NCI-H446 (cell line): ENCODE measurements at regions not wholly inside any gene's neighbourhood (a gene's known extent, or its start where the extent isn't known, plus 50 kb on each side); places are given as distances from the start of the nearest gene placed in this dataset.
"Not testable (repeated sequence)": the region's sequence is repeated elsewhere in the genome, so short reads cannot be mapped to it uniquely, and the experiment has no call there.

ENCODE experiments used
- DNase-seq, 2 experiments: peaks; one replicate each; lab custom pipeline; 2025; lab: John Stamatoyannopoulos, UW

GRCh38 chr15:70398694-70399093 is 301.0 kb upstream of the TLE3 start:
- DNase-seq: no peak

DNA sequence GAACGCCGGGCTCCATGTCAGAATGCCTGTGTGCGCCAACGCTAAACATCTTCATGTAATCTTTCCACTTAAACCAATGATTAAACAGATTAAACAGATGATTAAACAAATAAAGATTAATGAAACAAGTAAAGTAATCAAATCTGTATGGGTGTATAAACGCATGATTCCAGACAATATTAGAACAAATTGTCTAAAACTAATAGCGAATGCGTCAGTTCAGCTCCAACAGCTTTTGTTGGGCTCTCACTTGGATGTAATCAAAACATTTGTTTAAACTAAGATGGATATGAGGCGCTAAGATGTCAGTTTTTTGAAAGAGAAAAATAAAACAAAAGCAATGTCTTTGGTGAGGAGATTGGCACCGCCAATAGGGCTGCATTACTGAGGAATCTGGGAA is 299.1 kb upstream of the TLE3 start:
- DNase-seq: no peak

DNA sequence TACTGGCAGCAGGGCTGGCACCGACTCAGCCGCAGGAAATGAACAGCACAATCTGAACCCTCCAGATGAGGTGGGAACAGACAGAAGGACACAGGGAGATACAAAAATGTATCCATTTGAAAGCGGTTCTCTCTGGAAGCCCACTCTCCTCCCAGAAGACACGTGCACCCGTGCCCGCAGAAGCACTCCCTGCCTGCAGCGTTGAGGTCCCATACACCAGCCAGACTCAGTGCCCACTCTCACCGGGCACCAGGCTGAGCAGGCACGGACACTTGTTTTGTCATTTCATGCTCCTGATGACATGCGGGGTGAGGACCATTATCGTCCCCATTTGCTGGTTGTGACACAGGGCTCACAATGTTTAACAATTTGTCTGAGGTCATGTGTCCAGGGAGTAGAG is 297.4 kb upstream of the TLE3 start:
- DNase-seq: no peak

GRCh38 chr15:70390723-70391122 is 293.0 kb upstream of the TLE3 start:
- DNase-seq: no peak

DNA sequence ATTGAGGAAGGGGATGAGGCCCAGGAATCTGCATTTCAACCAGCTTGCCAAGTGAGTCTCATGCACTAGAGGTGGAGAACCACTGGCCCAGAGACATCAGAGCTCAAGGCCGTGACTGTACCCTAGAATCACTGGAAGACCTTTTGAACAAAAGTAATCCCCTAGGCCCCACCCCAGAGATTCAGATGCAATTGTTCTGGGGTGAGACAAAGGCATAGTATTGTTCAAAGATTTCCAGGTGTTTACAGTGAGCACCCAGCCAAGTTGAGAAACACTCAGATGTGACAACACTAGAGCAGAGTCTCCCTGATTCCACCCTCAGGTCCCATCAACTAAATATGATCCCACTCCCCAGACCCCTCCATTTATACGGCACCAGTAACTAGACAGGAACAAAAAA is 290.3 kb upstream of the TLE3 start:
- no peak for DNase-seq

- DNase-seq: no peak
Measured at GRCh38 chr15:70387081-70387480, 289.4 kb upstream of the TLE3 start.

- DNase-seq: no peak
Measured at GRCh38 chr15:70385711-70386110, 288.0 kb upstream of the TLE3 start.

DNA sequence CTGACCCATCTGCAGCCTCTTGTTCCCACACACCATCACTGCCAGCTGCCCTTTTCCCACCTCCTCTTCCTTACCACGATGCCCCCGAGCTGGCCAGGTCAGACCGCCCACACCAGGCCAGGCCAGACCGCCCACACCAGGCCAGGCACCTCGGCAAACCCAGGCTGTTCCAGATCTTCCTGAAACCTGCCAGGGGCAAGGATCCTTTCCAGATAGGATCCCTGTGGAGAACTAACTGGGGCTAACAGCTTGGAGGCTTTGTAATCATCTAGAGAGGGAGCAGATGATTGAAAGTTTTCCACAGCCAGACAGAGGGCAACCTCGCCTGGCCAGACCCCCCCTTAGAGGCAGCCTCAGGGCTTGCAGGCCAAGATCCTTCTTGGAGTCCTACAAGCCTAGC is 287.3 kb upstream of the TLE3 start:
- no peak for DNase-seq

DNA sequence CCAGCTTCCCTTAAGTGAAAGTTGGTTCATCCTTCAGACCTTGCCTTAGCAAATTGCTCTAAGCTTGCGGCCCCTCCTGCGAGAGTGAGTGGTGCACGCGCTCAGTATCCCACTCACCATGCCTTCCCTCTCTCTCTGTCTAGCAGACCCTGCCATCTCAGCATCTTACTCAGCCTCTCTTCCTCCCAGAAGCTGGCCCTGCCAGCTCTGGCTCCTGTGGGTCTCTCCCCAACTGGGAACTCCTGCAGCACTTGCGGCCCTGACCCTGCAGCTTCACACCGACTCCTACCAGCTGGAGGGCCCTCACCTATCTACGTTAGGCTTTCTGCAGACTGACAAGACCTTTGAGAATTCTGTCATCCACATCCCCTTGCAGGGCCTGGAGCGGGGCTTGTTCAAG is 286.1 kb upstream of the TLE3 start:
- no peak for DNase-seq

DNA sequence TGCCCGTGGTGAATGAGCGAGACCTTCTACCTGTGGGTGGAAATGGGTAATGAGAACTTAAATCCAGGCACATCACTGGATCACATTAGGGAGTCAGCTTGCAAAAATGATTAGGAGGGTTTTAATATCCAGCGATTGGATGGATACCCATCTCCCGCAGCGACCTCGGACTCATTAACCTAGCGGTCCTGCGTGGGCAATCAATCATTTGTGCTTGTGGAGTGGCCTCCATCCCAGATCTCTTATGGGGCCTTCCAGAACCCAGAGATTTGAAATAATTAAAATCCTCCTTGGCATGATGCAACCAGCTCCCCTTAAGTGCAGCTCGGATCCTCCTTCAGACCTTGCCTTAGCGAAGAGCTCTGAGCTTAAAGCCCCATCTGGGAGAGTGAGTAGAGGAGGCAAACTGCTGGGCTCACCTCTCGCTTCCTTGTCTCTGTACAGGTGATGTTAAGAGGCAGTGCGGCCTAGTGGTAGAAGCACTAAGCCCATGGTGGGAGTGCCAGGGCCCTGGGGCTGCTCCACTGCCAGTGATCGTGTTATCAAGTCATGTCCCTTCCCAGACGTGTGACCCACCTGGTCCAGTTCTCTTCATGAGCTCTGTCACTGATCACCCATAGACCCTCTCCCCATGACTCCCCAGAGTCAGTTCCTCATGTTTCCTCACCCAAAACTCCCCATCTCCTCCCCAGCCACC is 285.2 kb upstream of the TLE3 start:
- DNase-seq: no peak

GRCh38 chr15:70382009-70382749 is 284.5 kb upstream of the TLE3 start:
- no peak for DNase-seq

- no peak for DNase-seq
Measured at GRCh38 chr15:70379938-70380883, 282.5 kb upstream of the TLE3 start.

- DNase-seq: no peak
Measured at GRCh38 chr15:70379134-70379533, 281.4 kb upstream of the TLE3 start.

DNA sequence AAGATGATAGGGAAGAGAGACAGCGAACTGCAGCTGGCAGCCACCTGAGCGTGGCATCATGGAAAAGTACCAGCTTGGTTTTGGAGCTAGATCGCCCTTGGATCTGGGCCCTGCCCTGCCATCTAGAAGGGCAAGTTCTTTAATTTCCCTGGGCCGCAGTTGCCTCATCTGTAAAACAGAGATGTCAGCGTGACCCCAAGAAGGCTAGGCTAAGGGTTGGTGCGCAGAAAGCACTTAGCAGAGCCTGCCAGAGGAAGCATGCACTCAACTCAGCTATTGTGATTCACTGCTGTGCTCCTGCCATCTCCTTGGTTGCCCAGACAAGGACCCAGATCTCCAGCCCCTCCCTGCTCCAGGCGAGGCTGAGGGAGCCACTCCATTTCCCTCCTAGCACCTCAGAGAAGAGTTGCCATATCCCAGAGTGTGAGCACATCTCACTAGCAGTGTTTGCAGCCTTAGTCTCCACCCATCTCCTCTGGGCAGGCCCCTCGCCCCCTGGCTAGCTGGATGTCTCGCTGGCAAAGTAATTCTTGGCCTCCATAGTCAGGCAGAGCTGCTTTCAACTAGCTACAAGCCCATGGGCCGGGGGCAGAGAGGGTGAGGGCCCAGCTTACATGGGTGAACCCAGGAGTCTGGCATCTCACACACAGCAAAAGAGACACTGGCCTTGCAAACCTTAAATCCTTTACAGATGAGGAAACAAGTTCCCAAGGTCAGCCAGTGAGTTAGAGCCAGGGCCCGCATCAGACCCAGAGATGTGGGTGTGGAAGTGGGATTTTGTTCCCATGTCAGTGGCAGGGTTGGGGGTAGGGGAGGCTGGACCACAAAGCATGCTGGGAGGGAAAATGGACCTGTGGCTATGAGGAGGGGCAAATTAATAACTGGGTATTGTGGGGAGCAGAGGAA is 280.7 kb upstream of the TLE3 start:
- no peak for DNase-seq

DNA sequence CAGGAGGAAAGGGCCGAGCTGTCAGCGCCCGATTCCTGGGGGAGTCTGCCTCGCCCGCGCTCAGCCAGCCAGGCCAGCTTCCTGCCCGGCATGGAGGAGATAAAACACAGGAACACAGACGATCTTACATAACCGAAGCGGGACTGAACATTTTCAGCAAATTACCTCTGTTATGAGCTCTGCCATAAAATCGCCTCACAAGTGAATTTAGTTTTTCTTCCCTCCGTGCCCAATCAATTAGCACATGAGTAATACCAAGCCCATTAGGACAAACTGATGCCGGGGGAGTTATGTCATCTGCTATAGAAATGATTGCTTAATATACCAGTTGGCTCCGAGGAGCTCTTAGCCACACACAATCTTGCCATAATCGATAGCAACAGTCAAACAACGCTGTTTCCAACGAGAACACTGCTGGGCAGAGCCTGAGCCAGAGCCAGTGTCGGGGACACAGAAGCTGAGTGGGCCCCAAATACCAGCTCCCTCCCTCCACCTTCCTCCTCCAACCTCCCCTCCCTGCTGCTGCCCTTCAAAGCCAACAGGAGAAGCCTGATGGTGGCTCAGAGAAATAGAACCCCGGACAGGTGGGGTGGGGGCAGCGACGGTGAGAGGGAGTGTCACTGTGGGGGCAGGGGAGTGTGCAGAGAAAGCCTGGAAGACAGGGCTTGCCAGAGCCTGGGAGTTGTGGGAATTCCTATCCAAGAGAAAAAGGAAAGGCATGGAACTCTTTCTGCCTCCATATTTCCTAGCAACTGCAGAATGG is 279.4 kb upstream of the TLE3 start:
- DNase-seq: no peak

GRCh38 chr15:70376031-70376928 is 278.6 kb upstream of the TLE3 start:
- no peak for DNase-seq

GRCh38 chr15:70375586-70375985 is 277.9 kb upstream of the TLE3 start:
- no peak for DNase-seq

DNA sequence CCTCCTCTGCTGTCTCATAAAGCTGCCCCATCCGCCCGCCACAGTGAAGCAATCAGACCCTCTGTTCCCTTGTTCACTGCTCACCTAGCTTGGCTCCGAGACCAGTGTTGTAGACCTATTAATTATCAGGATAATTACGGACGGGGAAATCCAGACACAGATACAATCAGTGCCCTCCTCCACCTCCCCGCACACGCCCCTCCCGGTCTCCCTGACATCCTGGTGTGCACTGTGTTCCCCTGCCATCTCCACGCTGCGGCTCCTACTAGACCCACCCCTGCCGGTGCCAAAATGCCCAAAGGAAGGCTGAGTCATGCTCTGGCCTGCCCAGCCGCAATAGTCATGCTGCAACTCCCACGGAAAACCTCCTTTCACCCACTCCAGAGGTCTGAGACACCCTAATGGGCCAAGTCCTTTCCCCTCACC is 277.3 kb upstream of the TLE3 start:
- no peak for DNase-seq

- DNase-seq: no peak
Measured at GRCh38 chr15:70374096-70374495, 276.4 kb upstream of the TLE3 start.

DNA sequence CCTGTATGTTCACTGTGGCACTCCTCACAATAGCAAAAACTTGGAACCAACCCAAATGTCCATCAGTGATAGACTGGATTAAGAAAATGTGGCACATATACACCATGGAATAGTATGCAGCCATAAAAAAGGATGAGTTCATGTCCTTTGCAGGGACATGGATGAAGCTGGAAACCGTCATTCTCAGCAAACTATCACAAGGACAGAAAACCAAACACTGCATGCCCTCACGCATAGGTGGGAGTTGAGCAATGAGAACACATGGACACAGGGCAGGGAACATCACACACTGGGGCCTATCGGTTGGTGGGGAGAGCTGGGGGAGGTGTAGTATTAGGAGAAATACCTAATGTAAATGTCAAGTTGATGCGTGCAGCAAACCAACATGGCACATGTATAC is 275.7 kb upstream of the TLE3 start:
- DNase-seq: not testable (repeated sequence)
